Keratinocyte (primary cell): ENCODE measurements at regions not wholly inside any gene's neighbourhood (a gene's known extent, or its start where the extent isn't known, plus 50 kb on each side); places are given as distances from the start of the nearest gene placed in this dataset.

Experiments used
- EZH2 ChIP-seq: IDR thresholded peaks from one replicate; pipeline ENCODE4 v1.6.1; 2012; ENCODE audit warnings: inconsistent platforms, mild to moderate bottlenecking, low read length, moderate library complexity
- TF ChIP-seq, protein P1 (sequence below), 3 experiments: IDR thresholded peaks in 1 of 3; conservative IDR thresholded peaks in 1 of 3; optimal IDR thresholded peaks in 1 of 3; 2 replicates in 2 of 3; 3 replicates in 1 of 3; pipeline versions ENCODE3 to v1.5.1; 2011; ENCODE audit warnings: low read length in 3 of 3, mild to moderate bottlenecking in 3 of 3, moderate library complexity in 2 of 3, control low read depth in 1 of 3, inconsistent platforms in 1 of 3; ENCODE audit not compliant: insufficient read depth in 2 of 3; ENCODE audit errors: extremely low read depth in 1 of 3

GRCh38 chr13:37230346-37230745 lies 124.9 kb upstream of the CSNK1A1L start:
- TF ChIP-seq, protein P1, sequence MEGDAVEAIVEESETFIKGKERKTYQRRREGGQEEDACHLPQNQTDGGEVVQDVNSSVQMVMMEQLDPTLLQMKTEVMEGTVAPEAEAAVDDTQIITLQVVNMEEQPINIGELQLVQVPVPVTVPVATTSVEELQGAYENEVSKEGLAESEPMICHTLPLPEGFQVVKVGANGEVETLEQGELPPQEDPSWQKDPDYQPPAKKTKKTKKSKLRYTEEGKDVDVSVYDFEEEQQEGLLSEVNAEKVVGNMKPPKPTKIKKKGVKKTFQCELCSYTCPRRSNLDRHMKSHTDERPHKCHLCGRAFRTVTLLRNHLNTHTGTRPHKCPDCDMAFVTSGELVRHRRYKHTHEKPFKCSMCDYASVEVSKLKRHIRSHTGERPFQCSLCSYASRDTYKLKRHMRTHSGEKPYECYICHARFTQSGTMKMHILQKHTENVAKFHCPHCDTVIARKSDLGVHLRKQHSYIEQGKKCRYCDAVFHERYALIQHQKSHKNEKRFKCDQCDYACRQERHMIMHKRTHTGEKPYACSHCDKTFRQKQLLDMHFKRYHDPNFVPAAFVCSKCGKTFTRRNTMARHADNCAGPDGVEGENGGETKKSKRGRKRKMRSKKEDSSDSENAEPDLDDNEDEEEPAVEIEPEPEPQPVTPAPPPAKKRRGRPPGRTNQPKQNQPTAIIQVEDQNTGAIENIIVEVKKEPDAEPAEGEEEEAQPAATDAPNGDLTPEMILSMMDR (optimal IDR thresholded peaks at IDR 0.05 in 1 of 3, IDR thresholded peaks at IDR 0.05 in 1 of 3, conservative IDR thresholded peaks at IDR 0.05 in 1 of 3; ENCODE audit: extremely low read depth in 1 of 3, insufficient read depth in 2 of 3, low read length in 3 of 3): no peak
- TF ChIP-seq EZH2: no peak
